Liver (tissue), 8 donors: ENCODE measurements at regions not wholly inside any gene's neighbourhood (a gene's known extent, or its start where the extent isn't known, plus 50 kb on each side); places are given as distances from the start of the nearest gene placed in this dataset.

ENCODE experiments used
- DNase-seq: peaks from one replicate; pipeline ENCODE4 v3.0.0-alpha.2; 2017; ENCODE audit warnings: low spot score
- H3K27ac ChIP-seq, 2 donors: one replicate each; pipeline ENCODE4 v1.7.0; 2013; ENCODE audit warnings: inconsistent platforms in 2 of 2, low read length in 2 of 2, control low read depth in 1 of 2, low read depth in 1 of 2, mild to moderate bottlenecking in 1 of 2
- H3K27me3 ChIP-seq, 4 donors: one replicate each; pipeline versions ENCODE4 v1.6.1 to v1.7.0; 2013; ENCODE audit warnings: low read length in 3 of 4, inconsistent platforms in 1 of 4, mild to moderate bottlenecking in 1 of 4, moderate library complexity in 1 of 4; ENCODE audit not compliant: control insufficient read depth in 4 of 4, insufficient read depth in 4 of 4
- H3K36me3 ChIP-seq, 4 donors: one replicate each; pipeline versions ENCODE4 v1.6.1 to v1.7.0; 2013; ENCODE audit warnings: low read length in 3 of 4, mild to moderate bottlenecking in 3 of 4, low read depth in 1 of 4, moderate library complexity in 1 of 4; ENCODE audit not compliant: control insufficient read depth in 4 of 4, insufficient read depth in 3 of 4
- H3K4me1 ChIP-seq, 4 donors: one replicate each; pipeline versions ENCODE4 v1.6.1 to v1.7.0; 2013; ENCODE audit warnings: low read length in 3 of 4, mild to moderate bottlenecking in 3 of 4, moderate library complexity in 1 of 4; ENCODE audit not compliant: control insufficient read depth in 4 of 4, insufficient read depth in 4 of 4
- H3K4me3 ChIP-seq, 3 donors: one replicate each; pipeline versions ENCODE4 v1.6.1 to v1.7.0; 2013; ENCODE audit warnings: low read length in 3 of 3, control low read depth in 1 of 3, low read depth in 1 of 3, mild to moderate bottlenecking in 1 of 3
- H3K9ac ChIP-seq, 2 donors: one replicate each; pipeline ENCODE4 v1.7.0; 2013; ENCODE audit warnings: low read length in 2 of 2, mild to moderate bottlenecking in 2 of 2, moderate library complexity in 2 of 2, control low read depth in 1 of 2, low read depth in 1 of 2
- H3K9me3 ChIP-seq, 4 donors: one replicate each; pipeline versions ENCODE4 v1.6.1 to v1.7.0; 2013; ENCODE audit warnings: low read length in 3 of 4; ENCODE audit not compliant: control insufficient read depth in 4 of 4
- EGR1 ChIP-seq, 2 donors: IDR thresholded peaks; 2 replicates each; pipeline ENCODE4 v1.6.1; 2016 to 2018; ENCODE audit warnings: antibody characterized with exemption in 2 of 2, low read depth in 2 of 2
- FOXA2 ChIP-seq: IDR thresholded peaks from 2 replicates; pipeline ENCODE4 v1.6.1; 2016; ENCODE audit warnings: antibody characterized with exemption
- GABPA ChIP-seq, 2 donors: IDR thresholded peaks in 1 of 2; conservative IDR thresholded peaks in 1 of 2; 2 replicates each; pipeline ENCODE4 v1.6.1; 2016; ENCODE audit warnings: antibody characterized with exemption in 2 of 2, mild to moderate bottlenecking in 1 of 2, moderate library complexity in 1 of 2
- HNF4A ChIP-seq, 2 donors: conservative IDR thresholded peaks; 2 replicates each; pipeline ENCODE4 v1.6.1; 2016; ENCODE audit warnings: antibody characterized with exemption in 2 of 2, mild to moderate bottlenecking in 2 of 2
- HNF4G ChIP-seq: IDR thresholded peaks from 2 replicates; pipeline ENCODE4 v1.6.1; 2016; ENCODE audit warnings: antibody characterized with exemption
- JUND ChIP-seq, 2 donors: IDR thresholded peaks; 2 replicates each; pipeline ENCODE4 v1.6.1; 2016; ENCODE audit warnings: antibody characterized with exemption in 2 of 2
- NR2F2 ChIP-seq: IDR thresholded peaks from 2 replicates; pipeline ENCODE4 v1.6.1; 2016; ENCODE audit warnings: antibody characterized with exemption
- RAD21 ChIP-seq, 2 donors: IDR thresholded peaks; 2 replicates each; pipeline ENCODE4 v1.6.1; 2016; ENCODE audit warnings: antibody characterized with exemption in 2 of 2, mild to moderate bottlenecking in 2 of 2
- SP1 ChIP-seq: IDR thresholded peaks from 2 replicates; pipeline ENCODE4 v1.6.1; 2018; ENCODE audit warnings: antibody characterized with exemption, mild to moderate bottlenecking
- TAF1 ChIP-seq: conservative IDR thresholded peaks from 2 replicates; pipeline ENCODE4 v1.6.1; 2016; ENCODE audit warnings: antibody characterized with exemption, mild to moderate bottlenecking
- YY1 ChIP-seq: IDR thresholded peaks from 2 replicates; pipeline ENCODE4 v1.6.1; 2016; ENCODE audit warnings: antibody characterized with exemption, mild to moderate bottlenecking
- WGBS: extraction: QIAGEN DNeasy Blood & Tissue Kit; methylation state at CpG from one replicate; pipeline ENCODE4 v1.1.7; 2013; 5-methylcytosine and 5-hydroxymethylcytosine counted together
- TF ChIP-seq, protein P1 (sequence below): IDR thresholded peaks from 2 replicates; pipeline ENCODE4 v1.6.1; 2016; ENCODE audit warnings: antibody characterized with exemption
- TF ChIP-seq, protein P2 (sequence below): IDR thresholded peaks from 2 replicates; pipeline ENCODE4 v1.6.1; 2016; ENCODE audit warnings: antibody characterized with exemption
- TF ChIP-seq, protein P3 (sequence below): fragments of 150-350 bp; IDR thresholded peaks from 2 replicates; pipeline ENCODE4 v1.5.1; 2017; ENCODE audit warnings: improper control_type of control experiment, low read depth, low read length; ENCODE audit not compliant: missing input control
- TF ChIP-seq, protein P4 (sequence below): IDR thresholded peaks from 2 replicates; pipeline ENCODE4 v1.6.1; 2016; ENCODE audit warnings: antibody characterized with exemption
- donor health status: healthy.
- donor health status: healthy.
- donor health status: healthy.
- donor health status: healthy.
- donor health status: healthy.

DNA sequence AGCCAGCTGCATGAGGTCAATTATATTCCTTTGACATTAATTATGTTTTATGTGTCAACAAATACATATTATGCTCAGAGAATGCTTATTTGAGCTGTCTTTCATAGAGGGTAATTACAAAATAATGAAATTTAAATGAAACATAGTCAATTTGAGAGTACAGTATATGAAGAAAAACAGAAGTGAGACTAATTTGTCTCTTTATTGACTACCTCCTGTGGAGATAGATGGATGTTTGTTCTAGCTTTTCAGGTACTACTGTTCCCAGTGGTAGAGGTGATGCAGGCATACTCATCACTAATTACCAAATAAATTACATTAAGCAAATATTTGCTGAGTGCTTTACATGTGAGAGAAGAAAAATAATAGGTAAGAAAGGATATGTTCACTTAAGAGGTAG lies 1129.6 kb downstream of the OTOL1 start:
- H3K27ac ChIP-seq: no peak overlapping the region
- TF ChIP-seq, protein P1, sequence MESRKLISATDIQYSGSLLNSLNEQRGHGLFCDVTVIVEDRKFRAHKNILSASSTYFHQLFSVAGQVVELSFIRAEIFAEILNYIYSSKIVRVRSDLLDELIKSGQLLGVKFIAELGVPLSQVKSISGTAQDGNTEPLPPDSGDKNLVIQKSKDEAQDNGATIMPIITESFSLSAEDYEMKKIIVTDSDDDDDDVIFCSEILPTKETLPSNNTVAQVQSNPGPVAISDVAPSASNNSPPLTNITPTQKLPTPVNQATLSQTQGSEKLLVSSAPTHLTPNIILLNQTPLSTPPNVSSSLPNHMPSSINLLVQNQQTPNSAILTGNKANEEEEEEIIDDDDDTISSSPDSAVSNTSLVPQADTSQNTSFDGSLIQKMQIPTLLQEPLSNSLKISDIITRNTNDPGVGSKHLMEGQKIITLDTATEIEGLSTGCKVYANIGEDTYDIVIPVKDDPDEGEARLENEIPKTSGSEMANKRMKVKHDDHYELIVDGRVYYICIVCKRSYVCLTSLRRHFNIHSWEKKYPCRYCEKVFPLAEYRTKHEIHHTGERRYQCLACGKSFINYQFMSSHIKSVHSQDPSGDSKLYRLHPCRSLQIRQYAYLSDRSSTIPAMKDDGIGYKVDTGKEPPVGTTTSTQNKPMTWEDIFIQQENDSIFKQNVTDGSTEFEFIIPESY: no peak
- TF ChIP-seq HNF4A (conservative IDR thresholded peaks at IDR 0.05) (no peak), HNF4G (no peak), SP1 (no peak), YY1 (no peak)
- H3K36me3 ChIP-seq: no peaks in the 10 kb centered on the region
- no peaks in the 10 kb centered on the region for H3K4me1 ChIP-seq
- no peaks in the 10 kb centered on the region for H3K9me3 ChIP-seq
- DNase-seq: no peak
- H3K4me3 ChIP-seq: no peak overlapping the region
- no peaks in the 10 kb centered on the region for H3K27me3 ChIP-seq
- no peak overlapping the region for H3K9ac ChIP-seq

DNA sequence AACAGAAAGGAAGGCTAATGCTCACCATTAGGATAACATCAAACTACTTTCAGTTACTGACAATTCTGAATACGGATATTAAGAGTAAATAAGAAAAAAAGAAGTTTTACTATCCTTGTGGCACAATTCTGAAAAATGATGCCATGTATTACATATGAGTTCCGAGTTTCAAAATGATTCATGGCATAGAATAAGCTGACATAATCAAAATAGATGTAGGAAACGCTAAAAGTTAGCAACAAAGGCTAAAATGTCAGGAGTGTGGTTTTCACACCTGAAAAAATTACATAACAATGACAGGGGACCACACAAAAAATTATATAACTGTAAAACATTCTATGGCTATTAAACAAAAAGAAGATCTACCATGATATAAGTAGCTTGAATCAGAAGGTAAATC lies 1131.9 kb downstream of the OTOL1 start:
- Histone ChIP-seq H3K4me3 (no peak overlapping the region), H3K9me3 (no peaks in the 10 kb centered on the region), H3K27me3 (no peaks in the 10 kb centered on the region), H3K9ac (no peak overlapping the region), H3K4me1 (no peaks in the 10 kb centered on the region), H3K27ac (no peak overlapping the region), H3K36me3 (no peaks in the 10 kb centered on the region)
- 70% methylated on average over 3 of the region's 3 CpGs for WGBS
- TF ChIP-seq, protein P1: no peak
- TF ChIP-seq RAD21 (IDR thresholded peaks at IDR 0.05): no peak
- no peak for TF ChIP-seq FOXA2
- TF ChIP-seq TAF1: no peak
- TF ChIP-seq EGR1 (IDR thresholded peaks at IDR 0.05; ENCODE audit: low read depth in 2 of 2): no peak
- no peak for TF ChIP-seq HNF4G
- no peak for TF ChIP-seq NR2F2
- no peak for TF ChIP-seq SP1
- TF ChIP-seq, protein P2, sequence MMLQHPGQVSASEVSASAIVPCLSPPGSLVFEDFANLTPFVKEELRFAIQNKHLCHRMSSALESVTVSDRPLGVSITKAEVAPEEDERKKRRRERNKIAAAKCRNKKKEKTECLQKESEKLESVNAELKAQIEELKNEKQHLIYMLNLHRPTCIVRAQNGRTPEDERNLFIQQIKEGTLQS: no peak
- no peak for TF ChIP-seq HNF4A (conservative IDR thresholded peaks at IDR 0.05)
- no peak for TF ChIP-seq GABPA (IDR thresholded peaks at IDR 0.05 in 1 of 2, conservative IDR thresholded peaks at IDR 0.05 in 1 of 2)
- TF ChIP-seq JUND (IDR thresholded peaks at IDR 0.05): no peak
- TF ChIP-seq YY1: no peak
- TF ChIP-seq, protein P3, sequence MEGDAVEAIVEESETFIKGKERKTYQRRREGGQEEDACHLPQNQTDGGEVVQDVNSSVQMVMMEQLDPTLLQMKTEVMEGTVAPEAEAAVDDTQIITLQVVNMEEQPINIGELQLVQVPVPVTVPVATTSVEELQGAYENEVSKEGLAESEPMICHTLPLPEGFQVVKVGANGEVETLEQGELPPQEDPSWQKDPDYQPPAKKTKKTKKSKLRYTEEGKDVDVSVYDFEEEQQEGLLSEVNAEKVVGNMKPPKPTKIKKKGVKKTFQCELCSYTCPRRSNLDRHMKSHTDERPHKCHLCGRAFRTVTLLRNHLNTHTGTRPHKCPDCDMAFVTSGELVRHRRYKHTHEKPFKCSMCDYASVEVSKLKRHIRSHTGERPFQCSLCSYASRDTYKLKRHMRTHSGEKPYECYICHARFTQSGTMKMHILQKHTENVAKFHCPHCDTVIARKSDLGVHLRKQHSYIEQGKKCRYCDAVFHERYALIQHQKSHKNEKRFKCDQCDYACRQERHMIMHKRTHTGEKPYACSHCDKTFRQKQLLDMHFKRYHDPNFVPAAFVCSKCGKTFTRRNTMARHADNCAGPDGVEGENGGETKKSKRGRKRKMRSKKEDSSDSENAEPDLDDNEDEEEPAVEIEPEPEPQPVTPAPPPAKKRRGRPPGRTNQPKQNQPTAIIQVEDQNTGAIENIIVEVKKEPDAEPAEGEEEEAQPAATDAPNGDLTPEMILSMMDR: no peak
- TF ChIP-seq, protein P4, sequence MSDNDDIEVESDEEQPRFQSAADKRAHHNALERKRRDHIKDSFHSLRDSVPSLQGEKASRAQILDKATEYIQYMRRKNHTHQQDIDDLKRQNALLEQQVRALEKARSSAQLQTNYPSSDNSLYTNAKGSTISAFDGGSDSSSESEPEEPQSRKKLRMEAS: no peak
- DNase-seq: no peak
